Hepatocyte (in vitro differentiated cells): ENCODE measurements at regions not wholly inside any gene's neighbourhood (a gene's known extent, or its start where the extent isn't known, plus 50 kb on each side); places are given as distances from the start of the nearest gene placed in this dataset. TPM values are rescaled to one million over a fixed set of nuclear protein-coding genes. Genes with fewer than 3 reads are reported as not detected.

ENCODE experiments used
- DNase-seq: peaks from one replicate; pipeline ENCODE4 v3.0.0-alpha.2; 2016; ENCODE audit warnings: low spot score
- H2AFZ ChIP-seq: fragments of 200-600 bp; sonication (generic); 2 replicates; pipeline ENCODE4 v1.6.0; 2016; ENCODE audit warnings: antibody characterized with exemption, mild to moderate bottlenecking
- H3K27ac ChIP-seq: fragments of 200-600 bp; sonication (generic); 2 replicates; pipeline ENCODE4 v1.5.1; 2016; ENCODE audit warnings: mild to moderate bottlenecking
- H3K27me3 ChIP-seq: fragments of 200-600 bp; sonication (generic); 2 replicates; pipeline ENCODE4 v1.6.1; 2016
- H3K36me3 ChIP-seq: fragments of 200-600 bp; sonication (generic); replicated peaks from 2 replicates; pipeline ENCODE4 v1.5.1; 2016; ENCODE audit warnings: low read depth; ENCODE audit not compliant: insufficient read depth
- H3K4me1 ChIP-seq: fragments of 200-600 bp; sonication (generic); 2 replicates; pipeline ENCODE4 v1.5.1; 2016; ENCODE audit warnings: mild to moderate bottlenecking, moderate library complexity; ENCODE audit not compliant: insufficient read depth
- H3K4me2 ChIP-seq: fragments of 200-600 bp; sonication (generic); 2 replicates; pipeline ENCODE4 v1.6.0; 2016
- H3K4me3 ChIP-seq: fragments of 200-600 bp; sonication (generic); 2 replicates; pipeline ENCODE4 v1.5.1; 2016; ENCODE audit warnings: mild to moderate bottlenecking
- H3K79me2 ChIP-seq: fragments of 200-600 bp; sonication (generic); 2 replicates; pipeline ENCODE4 v1.6.0; 2017; ENCODE audit warnings: mild to moderate bottlenecking
- H3K9me2 ChIP-seq: fragments of 200-600 bp; sonication (generic); replicated peaks from 2 replicates; pipeline ENCODE4 v1.6.0; 2017; ENCODE audit warnings: mild to moderate bottlenecking; ENCODE audit not compliant: insufficient read depth
- H3K9me3 ChIP-seq: fragments of 200-600 bp; sonication (generic); 2 replicates; pipeline ENCODE4 v1.5.1; 2016; ENCODE audit warnings: low read depth, mild to moderate bottlenecking
- H4K20me1 ChIP-seq: fragments of 200-600 bp; sonication (generic); 2 replicates; pipeline ENCODE4 v1.6.0; 2016; ENCODE audit warnings: mild to moderate bottlenecking; ENCODE audit not compliant: insufficient read depth, poor library complexity, severe bottlenecking
- EZH2 ChIP-seq: fragments of 200-600 bp; sonication (generic); IDR thresholded peaks from 2 replicates; pipeline ENCODE4 v1.6.1; 2016; ENCODE audit warnings: antibody characterized with exemption, mild to moderate bottlenecking, borderline replicate concordance
- EZH2phosphoT487 ChIP-seq: fragments of 200-600 bp; sonication (generic); IDR thresholded peaks from one replicate; pipeline ENCODE4 v1.6.1; 2018; ENCODE audit warnings: antibody characterized with exemption, mild to moderate bottlenecking, low read depth, moderate library complexity; ENCODE audit not compliant: unreplicated experiment, severe bottlenecking
- WGBS: methylation state at CpG from one replicate; pipeline ENCODE4 v1.1.6; 2016; ENCODE audit warnings: low lambda C conversion rate; ENCODE audit errors: missing lambda C conversion rate; 5-methylcytosine and 5-hydroxymethylcytosine counted together
- small RNA-seq: library from RNA; depleted of rRNA; stranded (forward); fragments of <200 nt; gene quantifications from one replicate; pipeline ENCODE3, GENCODE V24; 2014
- TF ChIP-seq, protein P1 (sequence below): fragments of 200-600 bp; sonication (generic); IDR thresholded peaks from 2 replicates; pipeline ENCODE4 v1.5.1; 2016; ENCODE audit warnings: antibody characterized with exemption, mild to moderate bottlenecking; ENCODE audit not compliant: poor library complexity

DNA sequence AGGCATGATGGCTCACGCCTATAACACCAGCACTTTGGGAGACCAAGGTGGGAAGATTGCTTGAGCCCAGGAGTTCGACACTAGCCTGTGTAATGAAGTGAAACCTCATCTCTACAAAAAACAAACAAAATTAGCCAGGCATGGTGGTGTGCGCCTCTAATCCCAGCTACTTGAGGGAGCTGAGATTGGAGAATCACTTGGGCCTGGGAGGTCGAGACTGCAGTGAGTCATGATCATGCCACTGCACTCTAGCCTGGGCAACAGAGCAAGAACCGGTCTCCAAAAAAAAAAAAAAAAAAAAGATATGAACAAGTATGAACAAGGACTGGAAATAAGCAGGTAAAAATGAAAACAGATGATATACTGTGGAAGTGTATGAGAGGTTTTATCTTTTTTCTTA is 54.1 kb upstream of the SOX6 start:
- Histone ChIP-seq H3K4me1 (no peaks in the 10 kb centered on the region), H3K9me3 (no peaks in the 10 kb centered on the region), H3K27me3 (no peaks in the 10 kb centered on the region), H3K9me2 (no peaks in the 10 kb centered on the region), H3K4me3 (no peak overlapping the region), H3K4me2 (no peak overlapping the region), H3K27ac (no peak overlapping the region), H3K79me2 (no peaks in the 10 kb centered on the region), H2AFZ (no peak overlapping the region), H3K36me3 (no peaks in the 10 kb centered on the region), H4K20me1 (no peaks in the 10 kb centered on the region)
- WGBS: 90% methylated on average over 5 of the region's 5 CpGs
- no peak for DNase-seq
- TF ChIP-seq EZH2phosphoT487: no peak
- TF ChIP-seq EZH2: no peak
- TF ChIP-seq, protein P1, sequence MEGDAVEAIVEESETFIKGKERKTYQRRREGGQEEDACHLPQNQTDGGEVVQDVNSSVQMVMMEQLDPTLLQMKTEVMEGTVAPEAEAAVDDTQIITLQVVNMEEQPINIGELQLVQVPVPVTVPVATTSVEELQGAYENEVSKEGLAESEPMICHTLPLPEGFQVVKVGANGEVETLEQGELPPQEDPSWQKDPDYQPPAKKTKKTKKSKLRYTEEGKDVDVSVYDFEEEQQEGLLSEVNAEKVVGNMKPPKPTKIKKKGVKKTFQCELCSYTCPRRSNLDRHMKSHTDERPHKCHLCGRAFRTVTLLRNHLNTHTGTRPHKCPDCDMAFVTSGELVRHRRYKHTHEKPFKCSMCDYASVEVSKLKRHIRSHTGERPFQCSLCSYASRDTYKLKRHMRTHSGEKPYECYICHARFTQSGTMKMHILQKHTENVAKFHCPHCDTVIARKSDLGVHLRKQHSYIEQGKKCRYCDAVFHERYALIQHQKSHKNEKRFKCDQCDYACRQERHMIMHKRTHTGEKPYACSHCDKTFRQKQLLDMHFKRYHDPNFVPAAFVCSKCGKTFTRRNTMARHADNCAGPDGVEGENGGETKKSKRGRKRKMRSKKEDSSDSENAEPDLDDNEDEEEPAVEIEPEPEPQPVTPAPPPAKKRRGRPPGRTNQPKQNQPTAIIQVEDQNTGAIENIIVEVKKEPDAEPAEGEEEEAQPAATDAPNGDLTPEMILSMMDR: no peak

DNA sequence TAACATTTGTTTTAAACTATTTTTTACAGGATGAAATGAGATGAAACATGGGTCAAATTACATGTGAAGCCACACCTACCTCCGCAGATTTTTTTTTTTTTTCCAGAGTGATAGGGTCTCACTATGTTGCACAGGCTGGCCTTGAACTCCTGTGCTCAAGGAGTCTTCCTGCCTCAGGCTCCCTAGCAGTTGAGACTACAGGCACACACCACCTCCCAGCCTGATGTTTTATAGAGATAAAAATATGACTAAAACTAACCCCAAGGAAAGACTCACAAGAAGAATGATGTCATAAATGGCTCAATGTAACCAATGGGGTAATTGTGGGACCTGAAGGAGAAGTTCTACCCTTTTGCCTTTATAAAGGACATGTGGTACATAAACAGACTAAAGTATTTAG is 52.3 kb upstream of the SOX6 start:
- H3K4me1 ChIP-seq: peaks cover 14% of the 10 kb centered on the region
- no peak overlapping the region for H3K4me3 ChIP-seq
- no peak for TF ChIP-seq EZH2
- TF ChIP-seq EZH2phosphoT487: no peak
- TF ChIP-seq, protein P1: no peak
- no peak overlapping the region for H3K4me2 ChIP-seq
- H3K79me2 ChIP-seq: no peaks in the 10 kb centered on the region
- H4K20me1 ChIP-seq: no peaks in the 10 kb centered on the region
- H2AFZ ChIP-seq: no peak overlapping the region
- no peaks in the 10 kb centered on the region for H3K27me3 ChIP-seq
- WGBS: 64% methylated on average over 1 of the region's 1 CpG
- no peaks in the 10 kb centered on the region for H3K36me3 ChIP-seq
- H3K27ac ChIP-seq: no peak overlapping the region
- no peaks in the 10 kb centered on the region for H3K9me2 ChIP-seq
- DNase-seq: no peak
- no peaks in the 10 kb centered on the region for H3K9me3 ChIP-seq

DNA sequence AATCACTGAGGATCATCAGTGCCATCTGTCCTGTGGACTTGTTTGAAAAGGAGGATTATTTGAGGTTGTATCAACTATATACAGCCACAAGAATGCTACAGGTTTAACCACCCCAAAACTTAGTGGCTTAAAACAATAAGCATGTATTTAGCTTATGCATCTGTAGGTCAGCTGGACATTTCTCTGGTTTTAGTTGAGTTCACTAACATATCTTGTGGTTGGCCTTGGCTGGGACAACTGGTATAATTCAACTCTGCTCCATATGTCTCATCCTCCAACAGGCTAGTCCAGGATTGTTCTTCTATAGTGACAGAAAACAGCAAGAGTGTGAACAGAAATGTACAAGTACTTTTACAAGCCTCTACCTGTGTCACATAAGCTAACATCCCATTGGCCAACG is 49.9 kb upstream of the SOX6 start:
- Histone ChIP-seq H3K27ac (no peak overlapping the region), H3K4me2 (no peak overlapping the region)

More for the DNA sequence above, 49.9 kb upstream of the SOX6 start:
- no peak overlapping the region for H3K4me3 ChIP-seq
- H2AFZ ChIP-seq: no peak overlapping the region
- no peaks in the 10 kb centered on the region for H3K9me2 ChIP-seq
- H3K9me3 ChIP-seq: no peaks in the 10 kb centered on the region
- TF ChIP-seq EZH2: no peak
- no peak for TF ChIP-seq EZH2phosphoT487
- TF ChIP-seq, protein P1: no peak
- no peaks in the 10 kb centered on the region for H3K79me2 ChIP-seq
- 100% methylated on average over 1 of the region's 1 CpG for WGBS
- peaks cover 25% of the 10 kb centered on the region for H3K4me1 ChIP-seq
- H3K36me3 ChIP-seq: no peaks in the 10 kb centered on the region
- no peak for DNase-seq
- no peaks in the 10 kb centered on the region for H4K20me1 ChIP-seq
- H3K27me3 ChIP-seq: no peaks in the 10 kb centered on the region

Small RNA genes in the stretch of these regions (small RNA-seq; reads per million reads assigned to genes)
- not detected for gene RN7SL188P
